Small intestine (tissue), 7 donors: ENCODE measurements at regions not wholly inside any gene's neighbourhood (a gene's known extent, or its start where the extent isn't known, plus 50 kb on each side); places are given as distances from the start of the nearest gene placed in this dataset.

ENCODE experiments used
- DNase-seq, 2 donors: peaks; one replicate each; pipeline versions ENCODE4 v3.0.0 to v3.0.0-alpha.2; 2013
- FAIRE-seq: peaks from 2 replicates; lab custom pipeline; 2012; peaks lifted over from hg19 to GRCh38; lab: Jason Lieb, UNC
- H3K27ac ChIP-seq, 3 donors: one replicate each; pipeline ENCODE4 v1.5.1; 2013; ENCODE audit warnings: low read length in 2 of 3, mild to moderate bottlenecking in 2 of 3, control low read depth in 1 of 3, inconsistent platforms in 1 of 3, low read depth in 1 of 3, moderate library complexity in 1 of 3
- H3K27me3 ChIP-seq, 3 donors: one replicate each; pipeline ENCODE4 v1.6.1; 2013; ENCODE audit warnings: low read length in 3 of 3, inconsistent platforms in 1 of 3; ENCODE audit not compliant: control insufficient read depth in 3 of 3, insufficient read depth in 3 of 3
- H3K36me3 ChIP-seq, 3 donors: one replicate each; pipeline ENCODE4 v1.6.1; 2013; ENCODE audit warnings: low read length in 3 of 3, inconsistent platforms in 1 of 3, low read depth in 1 of 3, mild to moderate bottlenecking in 1 of 3, moderate library complexity in 1 of 3; ENCODE audit not compliant: control insufficient read depth in 3 of 3, insufficient read depth in 2 of 3
- H3K4me1 ChIP-seq, 3 donors: one replicate each; pipeline ENCODE4 v1.6.1; 2013; ENCODE audit warnings: low read length in 2 of 3, inconsistent platforms in 1 of 3, low read depth in 1 of 3, mild to moderate bottlenecking in 1 of 3, moderate library complexity in 1 of 3; ENCODE audit not compliant: control insufficient read depth in 3 of 3, insufficient read depth in 2 of 3
- H3K4me3 ChIP-seq, 3 donors: one replicate each; pipeline ENCODE4 v1.5.1; 2013; ENCODE audit warnings: low read length in 3 of 3, control low read depth in 1 of 3, inconsistent platforms in 1 of 3, low read depth in 1 of 3, mild to moderate bottlenecking in 1 of 3, moderate library complexity in 1 of 3
- H3K9me3 ChIP-seq, 2 donors: one replicate each; pipeline ENCODE4 v1.6.1; 2013; ENCODE audit warnings: low read depth in 1 of 2, low read length in 1 of 2; ENCODE audit not compliant: control insufficient read depth in 2 of 2, insufficient read depth in 1 of 2
- WGBS, 3 donors: extraction: QIAGEN DNeasy Blood & Tissue Kit; methylation state at CpG; one replicate each; pipeline ENCODE4 v1.1.7; 2013; 5-methylcytosine and 5-hydroxymethylcytosine counted together
- donor health status: healthy with polysubstance abuse.
- donor health status: control.
- donor health status: control.
- donor health status: Bipolar disorder and iron deficiency.
- donor health status: healthy.

DNA sequence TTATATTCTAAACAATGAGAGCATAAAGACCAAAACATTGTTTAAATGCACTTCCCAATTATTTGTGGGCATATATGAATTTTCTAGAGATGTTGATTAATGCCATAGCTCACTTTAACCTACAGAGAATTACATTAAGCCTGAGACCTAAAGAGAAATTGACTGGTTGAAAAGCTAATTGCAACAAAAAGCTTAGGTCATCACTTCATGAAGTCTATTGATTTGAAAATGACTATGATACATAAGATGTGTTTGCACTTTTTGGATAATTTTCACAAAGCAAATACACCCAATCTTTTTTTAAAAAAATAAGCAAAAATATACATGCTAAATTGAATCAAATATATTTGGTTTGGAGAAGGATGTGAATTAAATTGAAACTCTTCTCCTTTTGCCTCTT lies 532.8 kb upstream of the GOLIM4 start:
- Histone ChIP-seq H3K4me3 (no peak overlapping the region), H3K36me3 (no peaks in the 10 kb centered on the region), H3K27me3 (no peaks in the 10 kb centered on the region), H3K9me3 (no peaks in the 10 kb centered on the region), H3K27ac (no peak overlapping the region), H3K4me1 (no peaks in the 10 kb centered on the region)
- FAIRE-seq, result no peak
- no peak for DNase-seq

DNA sequence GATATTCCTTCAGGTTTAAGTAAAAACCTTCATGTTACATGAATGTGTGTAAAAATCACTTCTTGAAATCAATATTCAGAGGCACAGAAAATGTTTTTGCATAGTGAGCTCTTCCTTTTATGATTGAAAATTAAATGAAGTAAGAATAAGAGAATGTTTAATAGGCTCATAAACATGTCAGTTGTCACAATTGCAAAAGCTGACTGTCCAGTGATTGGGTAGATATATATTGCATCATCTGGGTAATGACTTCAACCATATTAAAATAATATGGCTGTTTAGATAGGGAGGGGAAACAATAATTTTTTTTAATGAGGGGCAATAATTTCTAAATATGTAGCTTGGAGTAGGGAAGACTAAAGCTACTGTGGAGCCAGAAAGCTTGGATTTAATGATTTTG lies 529.8 kb upstream of the GOLIM4 start:
- Histone ChIP-seq H3K4me3 (no peak overlapping the region), H3K27me3 (no peaks in the 10 kb centered on the region), H3K36me3 (no peaks in the 10 kb centered on the region), H3K4me1 (no peaks in the 10 kb centered on the region), H3K9me3 (no peaks in the 10 kb centered on the region), H3K27ac (no peak overlapping the region)
- DNase-seq (no peak), FAIRE-seq (no peak)

DNA sequence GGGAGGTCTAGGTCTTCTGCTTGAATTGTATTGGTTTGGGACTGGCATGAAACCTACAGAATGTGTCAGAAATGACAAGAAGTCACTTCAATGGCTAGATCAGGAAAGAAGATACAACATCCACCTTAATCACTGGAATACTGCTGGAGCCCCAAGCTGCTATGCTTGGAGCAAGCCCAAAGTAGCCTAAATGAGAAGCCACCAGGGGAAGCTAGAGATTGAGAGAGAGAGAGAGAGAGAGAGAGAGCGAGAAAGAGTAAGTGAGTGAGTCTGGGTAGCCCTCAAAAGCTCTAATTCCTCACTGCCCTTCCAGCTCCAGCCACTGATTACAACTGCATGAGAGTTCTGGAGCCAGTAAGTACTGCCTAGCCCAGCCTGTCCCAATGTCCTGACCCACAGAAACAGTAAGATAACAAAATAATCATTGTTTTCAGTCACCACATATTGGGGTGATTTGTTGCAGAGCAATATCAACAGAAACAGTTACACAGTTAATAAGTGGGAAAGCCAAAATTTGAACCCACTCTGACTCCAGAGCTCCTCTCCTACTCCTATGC lies 529.2 kb upstream of the GOLIM4 start:
- FAIRE-seq (no peak), DNase-seq (no peak)
- WGBS, 3 donors, result 92 to 100% (median 95%) methylated on average over 1 of the region's 1 CpG
- H3K9me3 ChIP-seq, result no peaks in the 10 kb centered on the region
- H3K27ac ChIP-seq, result no peak overlapping the region
- H3K4me3 ChIP-seq, result no peak overlapping the region
- H3K27me3 ChIP-seq, result no peaks in the 10 kb centered on the region
- H3K4me1 ChIP-seq, result no peaks in the 10 kb centered on the region
- no peaks in the 10 kb centered on the region for H3K36me3 ChIP-seq

DNA sequence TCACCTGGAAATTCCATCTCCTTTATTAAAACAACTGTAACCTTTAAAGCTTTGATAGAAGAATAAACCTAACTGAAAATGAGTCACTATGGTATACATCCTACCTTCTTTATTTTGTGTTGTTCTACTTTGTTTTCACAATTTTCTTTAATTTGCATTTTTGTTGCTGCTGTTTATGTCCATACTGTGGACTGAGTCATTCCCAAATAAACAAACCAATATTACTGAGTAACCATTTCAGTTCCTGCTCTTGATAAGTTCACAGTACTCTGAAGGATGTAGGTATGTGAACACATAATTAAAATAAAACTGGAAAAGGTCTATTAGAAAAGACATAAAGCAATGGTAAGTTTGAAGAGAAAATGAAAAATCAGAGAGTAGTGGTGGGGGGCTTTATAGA lies 528.5 kb upstream of the GOLIM4 start:
- H3K9me3 ChIP-seq, result no peaks in the 10 kb centered on the region
- H3K4me3 ChIP-seq, result no peak overlapping the region
- no peaks in the 10 kb centered on the region for H3K27me3 ChIP-seq
- H3K4me1 ChIP-seq, result no peaks in the 10 kb centered on the region
- H3K27ac ChIP-seq, result no peak overlapping the region
- no peaks in the 10 kb centered on the region for H3K36me3 ChIP-seq
- FAIRE-seq (no peak), DNase-seq (no peak)

DNA sequence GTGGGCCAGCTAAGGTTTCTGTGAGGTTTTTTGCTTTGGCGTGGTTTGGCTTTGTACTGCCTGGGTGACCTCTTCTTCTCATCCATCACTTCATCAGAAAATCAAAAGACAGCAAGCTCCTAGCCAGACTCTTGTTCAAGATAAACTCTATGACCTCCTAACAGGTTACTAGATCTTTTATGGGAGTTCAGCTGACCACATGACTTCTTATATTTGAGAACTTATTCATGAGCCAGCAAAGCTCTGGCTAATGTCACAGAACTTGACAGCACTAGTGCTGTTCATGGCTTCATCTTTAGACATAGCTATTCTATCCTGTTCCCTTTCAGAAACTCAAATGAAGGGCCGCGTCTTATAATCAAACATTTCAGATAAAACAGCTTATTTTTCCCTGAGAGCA lies 527.1 kb upstream of the GOLIM4 start:
- no peak for DNase-seq
- WGBS, 3 donors, result 83 to 87% (median 84%) methylated on average over 3 of the region's 3 CpGs
- H3K27me3 ChIP-seq, result no peaks in the 10 kb centered on the region
- H3K4me3 ChIP-seq, result no peak overlapping the region
- H3K36me3 ChIP-seq, result no peaks in the 10 kb centered on the region
- no peaks in the 10 kb centered on the region for H3K9me3 ChIP-seq
- no peak for FAIRE-seq
- H3K4me1 ChIP-seq, result no peaks in the 10 kb centered on the region
- no peak overlapping the region for H3K27ac ChIP-seq

DNA sequence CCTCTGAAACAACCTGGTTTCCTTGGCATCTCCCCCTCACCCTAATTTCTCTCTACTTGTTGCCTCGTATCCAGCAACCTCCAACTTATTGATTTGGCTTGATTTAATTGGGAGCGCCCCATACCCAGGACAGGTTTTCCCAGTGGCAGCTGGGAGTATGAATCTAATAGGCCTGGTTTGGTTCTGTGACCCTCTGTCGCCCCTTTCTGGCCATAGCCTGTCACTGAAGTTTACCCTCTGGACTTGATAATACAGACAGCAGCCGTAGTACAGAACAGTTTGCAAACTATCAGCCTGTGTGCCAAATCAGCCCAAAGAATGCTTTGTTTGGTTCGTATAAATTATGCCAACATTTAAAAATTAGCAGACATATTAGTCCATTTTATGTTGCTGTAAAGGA lies 525.1 kb upstream of the GOLIM4 start:
- DNase-seq, result peak; percentile 43 to 53
- FAIRE-seq, result no peak
- WGBS, 3 donors, result 31 to 57% (median 43%) methylated on average over 5 of the region's 5 CpGs
- Histone ChIP-seq H3K4me3 (no peak overlapping the region), H3K9me3 (no peaks in the 10 kb centered on the region), H3K4me1 (no peaks in the 10 kb centered on the region), H3K27ac (no peak overlapping the region), H3K36me3 (no peaks in the 10 kb centered on the region), H3K27me3 (no peaks in the 10 kb centered on the region)

DNA sequence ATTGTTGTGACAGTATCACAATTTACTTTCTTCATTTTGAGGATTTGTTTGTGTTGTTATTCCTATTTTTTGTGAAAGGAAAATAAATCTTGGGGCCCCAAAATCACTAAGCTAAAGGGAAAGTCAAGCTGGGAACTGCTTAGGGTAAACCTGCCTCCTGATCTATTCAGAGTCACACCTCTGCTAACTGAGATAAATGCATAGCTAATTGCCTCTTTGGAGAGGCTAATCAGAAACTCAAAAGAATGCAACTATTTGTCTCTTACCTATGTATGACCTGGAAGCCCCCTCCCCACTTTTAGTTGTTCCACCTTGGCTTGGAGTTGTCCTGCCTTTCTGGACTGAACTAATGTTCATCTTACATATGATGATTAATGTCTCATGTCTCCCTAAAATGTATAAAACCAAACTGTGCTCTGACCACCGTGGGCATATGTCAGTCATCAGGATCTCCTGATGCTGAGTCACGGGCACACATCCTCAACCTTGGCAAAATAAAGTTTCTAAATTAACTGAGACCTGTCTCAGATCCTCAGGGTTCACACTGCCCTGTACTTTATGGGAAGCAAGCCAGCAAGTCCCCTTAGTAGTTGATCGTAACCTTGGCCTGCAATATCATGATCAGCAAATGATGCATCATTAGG lies 523.2 kb upstream of the GOLIM4 start:
- H3K9me3 ChIP-seq, result no peaks in the 10 kb centered on the region
- WGBS, 3 donors, result 71 to 80% (median 72%) methylated on average over 3 of the region's 3 CpGs
- FAIRE-seq (no peak), DNase-seq (no peak)
- H3K27me3 ChIP-seq, result no peaks in the 10 kb centered on the region
- H3K27ac ChIP-seq, result no peak overlapping the region
- H3K4me1 ChIP-seq, result no peaks in the 10 kb centered on the region
- no peaks in the 10 kb centered on the region for H3K36me3 ChIP-seq
- H3K4me3 ChIP-seq, result no peak overlapping the region

DNA sequence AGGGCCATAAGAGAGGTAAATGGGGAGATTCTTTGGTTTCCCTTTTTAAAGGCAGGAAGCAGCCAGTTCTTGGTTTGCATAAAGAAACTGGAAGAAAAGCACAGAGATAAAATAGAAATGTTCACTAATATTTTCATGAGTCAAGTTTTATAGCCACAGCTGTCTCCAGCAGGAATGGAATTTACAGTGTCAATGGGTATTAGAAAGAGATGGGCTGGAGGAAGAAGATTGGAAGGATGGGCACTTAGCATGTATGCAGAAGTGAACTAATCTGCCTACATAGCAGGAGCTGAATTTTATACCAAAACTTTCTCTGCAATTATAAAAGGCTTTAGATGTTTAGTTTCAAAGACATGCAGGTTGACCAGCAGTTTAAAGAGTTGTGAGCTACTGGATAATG lies 521.9 kb upstream of the GOLIM4 start:
- H3K9me3 ChIP-seq, result no peaks in the 10 kb centered on the region
- H3K4me3 ChIP-seq, result no peak overlapping the region
- no peak overlapping the region for H3K27ac ChIP-seq
- no peaks in the 10 kb centered on the region for H3K27me3 ChIP-seq
- H3K36me3 ChIP-seq, result no peaks in the 10 kb centered on the region
- DNase-seq, result no peak
- H3K4me1 ChIP-seq, result no peaks in the 10 kb centered on the region
- FAIRE-seq, result no peak

DNA sequence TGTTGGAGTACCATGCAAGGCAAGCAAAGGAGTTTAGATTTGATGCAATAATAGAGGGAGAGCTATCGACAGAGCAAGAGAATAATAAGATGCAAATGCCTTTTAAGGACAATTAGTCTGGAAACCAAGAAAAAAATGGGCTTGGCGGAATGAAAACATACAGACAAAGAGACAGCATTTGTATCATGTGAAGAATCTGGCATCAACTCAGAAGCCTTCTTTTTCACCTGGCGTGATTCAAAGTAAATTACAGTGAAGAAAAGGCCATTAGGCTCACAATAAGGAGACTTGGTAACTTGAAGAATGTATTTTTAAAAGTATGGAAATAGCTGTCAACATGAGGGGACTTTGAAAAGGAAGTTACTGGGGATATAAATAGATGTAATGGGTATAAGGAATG lies 521.2 kb upstream of the GOLIM4 start:
- no peak overlapping the region for H3K4me3 ChIP-seq
- no peaks in the 10 kb centered on the region for H3K27me3 ChIP-seq
- no peak for FAIRE-seq
- no peaks in the 10 kb centered on the region for H3K9me3 ChIP-seq
- H3K36me3 ChIP-seq, result no peaks in the 10 kb centered on the region
- no peak for DNase-seq
- H3K27ac ChIP-seq, result no peak overlapping the region
- no peaks in the 10 kb centered on the region for H3K4me1 ChIP-seq
- WGBS, 3 donors, result 78 to 82% (median 79%) methylated on average over 3 of the region's 3 CpGs
